ENCODE measurements at regions not wholly inside any gene's neighbourhood (a gene's known extent, or its start where the extent isn't known, plus 50 kb on each side); places are given as distances from the start of the nearest gene placed in this dataset.
"Not testable (repeated sequence)": the region's sequence is repeated elsewhere in the genome, so short reads cannot be mapped to it uniquely, and the experiment has no call there.

- Mint-ChIP-seq H3K4me1 (ENCODE audit: unreplicated experiment) (no peaks in the 10 kb centered on the region), H3K27me3 (no peaks in the 10 kb centered on the region), H3K9me3 (peaks cover 5% of the 10 kb centered on the region), H3K27ac (no peak overlapping the region), H3K36me3 (no peaks in the 10 kb centered on the region), H3K4me3 (no peak overlapping the region)
- TF ChIP-seq, protein P1, sequence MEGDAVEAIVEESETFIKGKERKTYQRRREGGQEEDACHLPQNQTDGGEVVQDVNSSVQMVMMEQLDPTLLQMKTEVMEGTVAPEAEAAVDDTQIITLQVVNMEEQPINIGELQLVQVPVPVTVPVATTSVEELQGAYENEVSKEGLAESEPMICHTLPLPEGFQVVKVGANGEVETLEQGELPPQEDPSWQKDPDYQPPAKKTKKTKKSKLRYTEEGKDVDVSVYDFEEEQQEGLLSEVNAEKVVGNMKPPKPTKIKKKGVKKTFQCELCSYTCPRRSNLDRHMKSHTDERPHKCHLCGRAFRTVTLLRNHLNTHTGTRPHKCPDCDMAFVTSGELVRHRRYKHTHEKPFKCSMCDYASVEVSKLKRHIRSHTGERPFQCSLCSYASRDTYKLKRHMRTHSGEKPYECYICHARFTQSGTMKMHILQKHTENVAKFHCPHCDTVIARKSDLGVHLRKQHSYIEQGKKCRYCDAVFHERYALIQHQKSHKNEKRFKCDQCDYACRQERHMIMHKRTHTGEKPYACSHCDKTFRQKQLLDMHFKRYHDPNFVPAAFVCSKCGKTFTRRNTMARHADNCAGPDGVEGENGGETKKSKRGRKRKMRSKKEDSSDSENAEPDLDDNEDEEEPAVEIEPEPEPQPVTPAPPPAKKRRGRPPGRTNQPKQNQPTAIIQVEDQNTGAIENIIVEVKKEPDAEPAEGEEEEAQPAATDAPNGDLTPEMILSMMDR (conservative IDR thresholded peaks at IDR 0.05), result no peak
- DNase-seq (ENCODE audit: extremely low spot score, unreplicated experiment), result no peak
These were observed 134.7 kb upstream of the ZNF217 start for GRCh38 chr20:53728359-53728758.

GRCh38 chr20:53727239-53727638 is 133.6 kb upstream of the ZNF217 start:
- not testable (repeated sequence) for H3K4me3 Mint-ChIP-seq; DNase-seq (ENCODE audit: extremely low spot score, unreplicated experiment); H3K27me3 Mint-ChIP-seq; H3K36me3 Mint-ChIP-seq; H3K4me1 Mint-ChIP-seq (ENCODE audit: unreplicated experiment); H3K27ac Mint-ChIP-seq; H3K9me3 Mint-ChIP-seq

GRCh38 chr20:53725575-53725970 is 131.9 kb upstream of the ZNF217 start:
- Mint-ChIP-seq H3K9me3 (no peaks in the 10 kb centered on the region), H3K4me3 (no peak overlapping the region), H3K4me1 (ENCODE audit: unreplicated experiment) (no peaks in the 10 kb centered on the region), H3K27me3 (no peaks in the 10 kb centered on the region), H3K27ac (no peak overlapping the region), H3K36me3 (no peaks in the 10 kb centered on the region)
- DNase-seq (ENCODE audit: extremely low spot score, unreplicated experiment), result no peak
- TF ChIP-seq, protein P1 (conservative IDR thresholded peaks at IDR 0.05), result no peak

GRCh38 chr20:53723621-53724020 is 130.0 kb upstream of the ZNF217 start:
- H3K4me3 Mint-ChIP-seq, result no peak overlapping the region
- TF ChIP-seq, protein P1 (conservative IDR thresholded peaks at IDR 0.05), result no peak
- DNase-seq (ENCODE audit: extremely low spot score, unreplicated experiment), result no peak
- no peak overlapping the region for H3K27ac Mint-ChIP-seq
- no peaks in the 10 kb centered on the region for H3K4me1 Mint-ChIP-seq (ENCODE audit: unreplicated experiment)
- no peaks in the 10 kb centered on the region for H3K27me3 Mint-ChIP-seq
- H3K9me3 Mint-ChIP-seq, result no peaks in the 10 kb centered on the region
- H3K36me3 Mint-ChIP-seq, result no peaks in the 10 kb centered on the region

DNA sequence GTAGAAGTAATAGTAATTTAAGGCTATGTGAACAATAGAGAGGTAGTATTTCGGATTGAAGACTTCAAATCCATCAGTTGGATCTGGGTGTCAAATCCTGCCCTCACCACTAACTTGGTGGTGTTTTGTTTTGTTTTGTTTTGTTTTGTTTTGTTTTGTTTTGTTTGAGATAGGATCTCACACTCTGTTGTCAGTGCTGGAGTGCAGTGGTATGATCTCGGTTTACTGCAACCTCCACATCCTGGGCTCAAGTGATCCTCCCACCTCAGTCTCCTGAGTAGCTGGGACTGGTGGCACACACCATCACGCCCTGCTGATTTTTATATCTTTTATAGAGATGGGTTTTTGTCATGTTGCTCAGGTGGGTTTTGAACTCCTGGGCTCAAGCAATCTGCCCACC is 129.4 kb upstream of the ZNF217 start:
- peaks cover 1% of the 10 kb centered on the region for H3K4me1 Mint-ChIP-seq (ENCODE audit: unreplicated experiment)
- H3K36me3 Mint-ChIP-seq, result no peaks in the 10 kb centered on the region
- H3K9me3 Mint-ChIP-seq, result no peaks in the 10 kb centered on the region
- TF ChIP-seq, protein P1 (conservative IDR thresholded peaks at IDR 0.05), result no peak
- DNase-seq (ENCODE audit: extremely low spot score, unreplicated experiment), result no peak
- no peaks in the 10 kb centered on the region for H3K27me3 Mint-ChIP-seq
- H3K4me3 Mint-ChIP-seq, result no peak overlapping the region
- H3K27ac Mint-ChIP-seq, result no peak overlapping the region

DNA sequence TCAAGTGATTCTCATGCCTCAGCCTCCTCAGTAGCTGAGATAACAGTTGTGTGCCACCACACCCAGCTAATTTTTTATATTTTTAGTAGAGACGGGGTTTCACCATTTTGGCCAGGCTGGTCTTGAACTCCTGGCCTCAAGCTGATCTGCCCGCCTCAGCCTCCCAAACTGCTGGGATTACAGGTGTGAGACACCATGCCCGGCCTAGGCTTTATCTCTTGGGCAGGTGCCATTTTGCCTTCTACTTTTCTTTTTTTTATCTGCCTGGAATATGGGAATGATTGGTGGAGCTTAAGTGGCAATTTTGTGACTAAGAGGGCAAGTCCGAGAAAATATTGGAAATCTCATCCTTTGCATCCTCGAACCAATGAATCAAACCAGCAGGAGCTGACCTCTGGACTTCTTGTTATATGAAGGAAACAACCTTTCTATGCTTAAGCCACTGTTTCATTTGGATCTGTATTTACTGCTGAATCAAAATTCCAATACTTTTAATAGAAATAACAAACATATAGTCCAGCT is 128.9 kb upstream of the ZNF217 start:
- H3K27me3 Mint-ChIP-seq, result no peaks in the 10 kb centered on the region
- no peak overlapping the region for H3K4me3 Mint-ChIP-seq

GRCh38 chr20:53721445-53721963 is 127.9 kb upstream of the ZNF217 start:
- H3K4me1 Mint-ChIP-seq (ENCODE audit: unreplicated experiment); H3K27ac Mint-ChIP-seq; H3K27me3 Mint-ChIP-seq: not testable (repeated sequence)

More for the DNA sequence above, 128.9 kb upstream of the ZNF217 start:
- DNase-seq (ENCODE audit: extremely low spot score, unreplicated experiment), result no peak
- H3K4me1 Mint-ChIP-seq (ENCODE audit: unreplicated experiment), result peaks cover 4% of the 10 kb centered on the region
- H3K27ac Mint-ChIP-seq, result no peak overlapping the region
- TF ChIP-seq, protein P1 (conservative IDR thresholded peaks at IDR 0.05), result no peak
- H3K9me3 Mint-ChIP-seq, result no peaks in the 10 kb centered on the region
- no peaks in the 10 kb centered on the region for H3K36me3 Mint-ChIP-seq

DNA sequence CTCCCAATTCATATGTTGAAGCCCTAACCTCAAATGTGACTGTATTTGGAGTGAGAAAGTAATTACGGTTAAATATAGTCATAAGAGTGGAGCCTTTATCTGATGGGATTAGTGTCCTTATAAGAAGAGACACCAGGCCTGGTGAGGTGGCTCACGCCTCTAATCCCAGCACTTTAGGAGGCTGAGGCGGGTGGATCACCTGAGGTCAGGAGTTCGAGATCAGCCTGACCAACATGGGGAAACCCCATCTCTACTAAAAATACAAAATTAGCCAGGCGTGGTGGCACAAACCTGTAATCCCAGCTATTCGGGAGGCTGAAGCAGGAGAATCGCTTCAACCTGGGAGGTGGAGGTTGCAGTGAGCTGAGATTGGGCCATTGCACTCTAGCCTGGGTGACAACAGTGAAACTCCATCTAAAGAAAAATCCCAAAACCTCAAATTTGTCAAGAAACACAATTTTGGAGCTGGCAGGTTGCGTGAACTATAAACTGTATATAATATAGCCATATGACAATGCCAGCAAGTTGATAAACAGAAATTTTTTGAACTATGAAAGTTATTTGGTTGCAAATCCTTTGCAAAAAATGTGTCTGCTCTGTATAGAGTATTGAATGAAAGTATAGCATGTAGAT is 125.6 kb upstream of the ZNF217 start:
- H3K9me3 Mint-ChIP-seq; H3K36me3 Mint-ChIP-seq; H3K4me3 Mint-ChIP-seq; H3K27me3 Mint-ChIP-seq; H3K27ac Mint-ChIP-seq; DNase-seq (ENCODE audit: extremely low spot score, unreplicated experiment); H3K4me1 Mint-ChIP-seq (ENCODE audit: unreplicated experiment): not testable (repeated sequence)

More at GRCh38 chr20:53721445-53721963, 127.9 kb upstream of the ZNF217 start:
- not testable (repeated sequence) for DNase-seq (ENCODE audit: extremely low spot score, unreplicated experiment); H3K9me3 Mint-ChIP-seq; H3K36me3 Mint-ChIP-seq; H3K4me3 Mint-ChIP-seq
